Endodermal cell (in vitro differentiated cells): ENCODE measurements at regions not wholly inside any gene's neighbourhood (a gene's known extent, or its start where the extent isn't known, plus 50 kb on each side); places are given as distances from the start of the nearest gene placed in this dataset.

Source experiments
- DNase-seq: peaks from one replicate; pipeline ENCODE4 v3.0.0-alpha.2; 2017
- H3K27ac ChIP-seq: 2 replicates; pipeline ENCODE4 v1.5.1; 2013; ENCODE audit warnings: mild to moderate bottlenecking, low read depth, low read length, moderate library complexity
- H3K27me3 ChIP-seq: 2 replicates; pipeline ENCODE4 v1.6.1; 2013; ENCODE audit warnings: mild to moderate bottlenecking, low read length, moderate library complexity; ENCODE audit not compliant: insufficient read depth, control insufficient read depth, poor library complexity, severe bottlenecking
- H3K36me3 ChIP-seq: 2 replicates; pipeline ENCODE4 v1.7.0; 2013; ENCODE audit warnings: mild to moderate bottlenecking, low read length, moderate library complexity; ENCODE audit not compliant: control insufficient read depth, insufficient read depth
- H3K4me1 ChIP-seq: one replicate; pipeline ENCODE4 v1.7.0; 2013; ENCODE audit warnings: low read length; ENCODE audit not compliant: control insufficient read depth, insufficient read depth
- H3K4me3 ChIP-seq: 2 replicates; pipeline ENCODE4 v1.5.1; 2013; ENCODE audit warnings: mild to moderate bottlenecking, low read length, moderate library complexity
- H3K9ac ChIP-seq: 2 replicates; pipeline ENCODE4 v1.6.1; 2013; ENCODE audit warnings: mild to moderate bottlenecking, low read length, moderate library complexity; ENCODE audit not compliant: poor library complexity, severe bottlenecking; ENCODE audit errors: extremely low read depth
- H3K9me3 ChIP-seq: 2 replicates; pipeline ENCODE4 v1.6.1; 2013; ENCODE audit warnings: mild to moderate bottlenecking, low read length, moderate library complexity; ENCODE audit not compliant: control insufficient read depth
- H3K27ac Mint-ChIP-seq: 2 replicates; pipeline ENCODE4 v1.8.0; 2020; ENCODE audit warnings: mixed read lengths
- H3K27me3 Mint-ChIP-seq: 2 replicates; pipeline ENCODE4 v1.8.0; 2021; ENCODE audit warnings: mild to moderate bottlenecking, mixed read lengths; ENCODE audit not compliant: insufficient read depth
- H3K36me3 Mint-ChIP-seq: 2 replicates; pipeline ENCODE4 v1.8.0; 2020; ENCODE audit warnings: low read depth, mixed read lengths
- H3K4me1 Mint-ChIP-seq: 2 replicates; pipeline ENCODE4 v1.8.0; 2020; ENCODE audit warnings: mixed read lengths
- H3K4me3 Mint-ChIP-seq: 2 replicates; pipeline ENCODE4 v1.8.0; 2020; ENCODE audit warnings: mild to moderate bottlenecking, moderate library complexity, mixed read lengths
- H3K9me3 Mint-ChIP-seq: 2 replicates; pipeline ENCODE4 v1.8.0; 2020; ENCODE audit warnings: mild to moderate bottlenecking, mixed read lengths
- WGBS, 2 experiments: methylation state at CpG; one replicate each; pipeline versions ENCODE4 v1.1.5 to v1.1.7; 2013; ENCODE audit warnings: missing lambda C conversion rate in 2 of 2, mixed read lengths in 1 of 2; ENCODE audit not compliant: insufficient coverage in 1 of 2, insufficient read length in 1 of 2; 5-methylcytosine and 5-hydroxymethylcytosine counted together
- TF ChIP-seq, protein P1 (sequence below): fragments of 200-600 bp; sonication (generic); conservative IDR thresholded peaks from 2 replicates; pipeline ENCODE4 v1.5.0; 2021; ENCODE audit warnings: antibody characterized with exemption, mild to moderate bottlenecking

DNA sequence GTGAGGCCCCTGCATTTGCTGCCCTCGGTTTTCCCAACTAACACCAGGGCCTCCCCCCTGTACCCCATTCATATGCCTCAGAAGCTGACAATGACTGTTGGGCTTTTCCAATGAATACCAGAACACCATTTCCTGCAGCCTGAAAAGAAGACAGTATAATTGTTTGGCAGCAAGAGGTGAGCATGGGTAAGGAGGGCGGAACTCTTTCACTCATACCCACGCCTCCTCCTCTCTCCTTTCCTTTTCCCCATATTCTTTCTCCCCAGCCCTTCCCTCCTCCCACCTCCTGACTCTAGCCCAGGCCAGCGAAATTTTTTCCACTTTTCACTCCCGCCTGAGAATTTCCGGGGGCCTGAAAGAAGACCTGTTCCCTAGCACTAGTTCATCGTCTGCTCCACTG, 58.0 kb upstream of the CHST1 start:
- Mint-ChIP-seq H3K9me3 (no peaks in the 10 kb centered on the region), H3K27ac (no peak overlapping the region), H3K4me3 (no peak overlapping the region), H3K4me1 (peaks cover 5% of the 10 kb centered on the region), H3K27me3 (peaks cover 2% of the 10 kb centered on the region), H3K36me3 (no peaks in the 10 kb centered on the region)
- no peaks in the 10 kb centered on the region for H3K36me3 ChIP-seq
- H3K9me3 ChIP-seq = no peaks in the 10 kb centered on the region
- no peaks in the 10 kb centered on the region for H3K4me1 ChIP-seq
- WGBS, 2 experiments = 77 to 81% methylated on average over 3 to 7 of the region's 7 CpGs
- H3K27me3 ChIP-seq = peaks cover 4% of the 10 kb centered on the region
- H3K9ac ChIP-seq = no peak overlapping the region
- H3K4me3 ChIP-seq = no peak overlapping the region
- TF ChIP-seq, protein P1, sequence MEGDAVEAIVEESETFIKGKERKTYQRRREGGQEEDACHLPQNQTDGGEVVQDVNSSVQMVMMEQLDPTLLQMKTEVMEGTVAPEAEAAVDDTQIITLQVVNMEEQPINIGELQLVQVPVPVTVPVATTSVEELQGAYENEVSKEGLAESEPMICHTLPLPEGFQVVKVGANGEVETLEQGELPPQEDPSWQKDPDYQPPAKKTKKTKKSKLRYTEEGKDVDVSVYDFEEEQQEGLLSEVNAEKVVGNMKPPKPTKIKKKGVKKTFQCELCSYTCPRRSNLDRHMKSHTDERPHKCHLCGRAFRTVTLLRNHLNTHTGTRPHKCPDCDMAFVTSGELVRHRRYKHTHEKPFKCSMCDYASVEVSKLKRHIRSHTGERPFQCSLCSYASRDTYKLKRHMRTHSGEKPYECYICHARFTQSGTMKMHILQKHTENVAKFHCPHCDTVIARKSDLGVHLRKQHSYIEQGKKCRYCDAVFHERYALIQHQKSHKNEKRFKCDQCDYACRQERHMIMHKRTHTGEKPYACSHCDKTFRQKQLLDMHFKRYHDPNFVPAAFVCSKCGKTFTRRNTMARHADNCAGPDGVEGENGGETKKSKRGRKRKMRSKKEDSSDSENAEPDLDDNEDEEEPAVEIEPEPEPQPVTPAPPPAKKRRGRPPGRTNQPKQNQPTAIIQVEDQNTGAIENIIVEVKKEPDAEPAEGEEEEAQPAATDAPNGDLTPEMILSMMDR = no peak
- no peak for DNase-seq
- no peak overlapping the region for H3K27ac ChIP-seq

DNA sequence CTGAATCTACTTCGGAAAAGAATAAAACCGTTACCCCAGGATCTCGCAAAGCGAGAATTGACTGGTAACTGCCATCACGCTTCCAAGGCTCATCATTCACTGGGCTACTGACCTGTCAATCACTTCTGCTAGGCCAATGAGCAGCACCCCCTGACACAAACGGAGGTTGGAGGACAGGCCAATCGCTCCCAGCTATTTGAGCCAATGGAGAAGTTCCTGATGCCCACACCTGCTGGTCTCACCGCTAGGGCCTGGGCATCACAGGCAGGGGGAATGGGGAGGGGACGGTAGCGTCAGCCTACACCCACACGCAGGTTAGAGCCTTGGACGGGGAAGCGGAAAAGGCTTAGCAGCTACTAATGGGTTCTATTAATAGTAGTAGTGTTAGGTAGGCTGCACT, 56.7 kb upstream of the CHST1 start:
- Histone ChIP-seq H3K9ac (no peak overlapping the region), H3K27ac (no peak overlapping the region), H3K27me3 (peaks cover 13% of the 10 kb centered on the region), H3K9me3 (no peaks in the 10 kb centered on the region), H3K4me1 (no peaks in the 10 kb centered on the region), H3K4me3 (no peak overlapping the region), H3K36me3 (no peaks in the 10 kb centered on the region)
- Mint-ChIP-seq H3K4me3 (no peak overlapping the region), H3K27ac (no peak overlapping the region), H3K4me1 (peaks cover 5% of the 10 kb centered on the region), H3K9me3 (no peaks in the 10 kb centered on the region), H3K27me3 (peaks cover 2% of the 10 kb centered on the region), H3K36me3 (no peaks in the 10 kb centered on the region)
- 86 to 89% methylated on average over 7 to 13 of the region's 13 CpGs for WGBS, 2 experiments
- TF ChIP-seq, protein P1 = no peak
- DNase-seq = peak; percentile 86

DNA sequence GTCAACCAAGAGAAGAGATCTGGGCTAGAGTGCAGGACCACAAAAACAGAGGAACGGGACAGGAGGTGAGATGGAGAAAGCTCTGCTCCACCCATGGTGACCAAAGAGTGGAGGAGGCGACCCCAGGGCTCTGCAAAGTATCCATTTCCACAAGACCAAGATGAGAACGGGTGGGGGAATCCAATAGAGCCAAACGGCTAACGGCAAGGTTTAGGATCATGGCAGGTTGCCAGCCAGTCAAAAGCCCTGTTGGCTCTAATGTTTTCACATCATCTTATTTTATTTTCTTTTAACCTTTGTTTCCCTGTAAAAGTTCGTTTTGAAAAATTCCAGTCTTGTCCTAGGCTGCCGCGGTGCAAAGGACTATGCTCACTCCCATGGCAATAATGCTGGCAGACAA, 52.1 kb upstream of the CHST1 start:
- TF ChIP-seq, protein P1 = no peak
- 90 to 91% methylated on average over 6 to 8 of the region's 8 CpGs for WGBS, 2 experiments

More for the DNA sequence above, 52.1 kb upstream of the CHST1 start:
- Histone ChIP-seq H3K4me3 (no peak overlapping the region), H3K36me3 (no peaks in the 10 kb centered on the region), H3K27ac (no peak overlapping the region), H3K9me3 (no peaks in the 10 kb centered on the region), H3K27me3 (peaks cover 25% of the 10 kb centered on the region), H3K4me1 (no peaks in the 10 kb centered on the region), H3K9ac (no peak overlapping the region)
- H3K4me1 Mint-ChIP-seq = no peaks in the 10 kb centered on the region
- no peak overlapping the region for H3K27ac Mint-ChIP-seq
- peaks cover 16% of the 10 kb centered on the region for H3K27me3 Mint-ChIP-seq
- no peak for DNase-seq
- H3K36me3 Mint-ChIP-seq = no peaks in the 10 kb centered on the region
- H3K9me3 Mint-ChIP-seq = no peaks in the 10 kb centered on the region
- no peak overlapping the region for H3K4me3 Mint-ChIP-seq
